ENCODE measurements at regions not wholly inside any gene's neighbourhood (a gene's known extent, or its start where the extent isn't known, plus 50 kb on each side); places are given as distances from the start of the nearest gene placed in this dataset.
A peak's percentile ranks its signal among the peaks of the same experiment; 100 is the strongest.
"Not testable (repeated sequence)": the region's sequence is repeated elsewhere in the genome, so short reads cannot be mapped to it uniquely, and the experiment has no call there.

- no peak for DNase-seq
Measured at GRCh38 chr4:13990596-13991589, 363.4 kb upstream of the BOD1L1 start.

- no peak for DNase-seq
Measured at GRCh38 chr4:13992041-13992440, 364.5 kb upstream of the BOD1L1 start.

- DNase-seq: no peak
Measured at GRCh38 chr4:13992975-13993520, 365.5 kb upstream of the BOD1L1 start.

GRCh38 chr4:13994016-13994415 lies 366.5 kb upstream of the BOD1L1 start:
- DNase-seq: no peak

- DNase-seq: no peak
Measured at GRCh38 chr4:13998850-13999445, 371.4 kb upstream of the BOD1L1 start.

DNA sequence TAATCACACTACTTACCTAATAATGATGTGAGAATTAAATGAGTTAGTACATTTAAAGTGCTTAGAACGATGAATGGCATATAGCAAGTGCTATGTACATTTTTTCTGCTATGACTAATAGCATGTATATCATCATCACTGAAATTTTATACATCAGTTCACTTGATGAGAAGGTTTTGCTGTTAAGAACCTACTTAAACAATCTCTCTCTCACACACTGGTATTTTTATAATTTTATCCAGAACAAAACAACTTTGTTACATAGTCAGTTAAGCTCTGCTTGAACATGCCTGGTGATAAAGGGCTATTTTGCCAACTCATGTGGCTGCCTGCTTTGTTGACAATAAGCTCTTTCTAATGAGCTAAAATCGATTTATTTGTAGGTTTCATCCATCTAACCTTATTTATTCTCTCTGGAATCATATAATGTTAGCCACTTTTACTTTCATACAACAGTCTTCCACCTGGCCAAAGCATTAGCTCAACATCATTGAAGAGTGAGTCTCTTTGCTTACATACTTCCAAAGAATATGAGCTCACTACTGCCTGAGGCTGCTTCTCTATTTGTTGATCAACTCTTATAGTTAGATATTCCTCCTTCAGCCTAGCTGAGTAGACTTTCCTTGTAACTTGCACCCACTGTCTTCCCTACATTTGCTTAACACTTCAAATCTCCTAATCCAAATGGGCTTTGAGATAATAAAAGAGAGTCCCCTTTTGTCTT lies 372.7 kb upstream of the BOD1L1 start:
- DNase-seq: no peak

DNA sequence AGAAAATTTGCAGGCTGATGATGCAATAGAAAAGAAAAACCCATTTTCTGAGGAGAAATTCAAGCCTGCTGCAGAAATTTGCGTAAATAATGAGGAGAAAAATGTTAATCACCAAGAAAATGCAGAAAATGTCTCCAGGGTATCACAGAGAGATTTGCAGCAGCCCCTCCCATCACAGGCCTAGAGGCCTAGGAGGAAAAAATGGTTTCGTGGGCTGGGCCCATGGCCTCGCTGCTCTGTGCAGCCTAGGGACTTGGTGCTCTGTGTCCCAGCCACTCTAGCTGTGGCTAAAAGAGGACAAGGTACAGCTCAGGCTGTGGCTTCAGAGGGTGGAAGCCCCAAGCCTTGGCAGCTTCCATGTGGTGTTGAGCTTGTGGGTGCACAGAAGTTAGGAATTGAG lies 374.8 kb upstream of the BOD1L1 start:
- not testable (repeated sequence) for DNase-seq

- no peak for DNase-seq
Measured at GRCh38 chr4:14008494-14008893, 381.0 kb upstream of the BOD1L1 start.

DNA sequence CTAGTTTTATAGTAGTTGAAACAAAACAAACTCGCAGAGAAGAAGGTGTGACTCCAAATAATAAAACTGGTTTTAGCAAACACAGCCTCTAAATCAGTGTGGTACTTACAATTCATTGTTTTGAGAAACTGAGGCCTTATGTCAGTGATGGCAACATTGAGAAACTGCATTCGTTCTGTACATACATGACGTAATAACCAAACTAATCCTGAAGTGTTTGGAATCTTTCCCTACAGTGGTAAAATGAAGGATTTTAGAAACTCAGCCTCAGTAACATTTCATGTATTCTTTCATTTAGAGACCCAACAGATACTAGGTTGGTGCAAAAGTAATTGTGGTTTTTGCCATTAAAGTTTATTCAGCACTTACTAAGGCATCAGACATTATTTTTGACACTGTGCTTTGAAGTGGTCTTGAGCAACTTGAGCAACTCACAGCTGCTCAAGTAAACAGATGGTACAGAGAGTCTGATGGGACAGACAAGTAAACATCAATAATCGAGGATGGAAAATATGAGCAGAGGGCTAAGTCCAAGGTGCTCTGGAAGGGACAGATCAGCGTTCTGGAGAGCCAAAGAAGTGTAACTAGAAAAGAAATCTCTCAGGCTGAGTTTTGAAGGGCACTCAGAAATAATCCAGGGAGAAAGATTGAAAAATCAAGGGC lies 390.8 kb upstream of the BOD1L1 start:
- no peak for DNase-seq

GRCh38 chr4:14022456-14022855 lies 394.9 kb upstream of the BOD1L1 start:
- no peak for DNase-seq

- peak; percentile 35 for DNase-seq
Measured at GRCh38 chr4:14023036-14023435, 395.5 kb upstream of the BOD1L1 start.

DNA sequence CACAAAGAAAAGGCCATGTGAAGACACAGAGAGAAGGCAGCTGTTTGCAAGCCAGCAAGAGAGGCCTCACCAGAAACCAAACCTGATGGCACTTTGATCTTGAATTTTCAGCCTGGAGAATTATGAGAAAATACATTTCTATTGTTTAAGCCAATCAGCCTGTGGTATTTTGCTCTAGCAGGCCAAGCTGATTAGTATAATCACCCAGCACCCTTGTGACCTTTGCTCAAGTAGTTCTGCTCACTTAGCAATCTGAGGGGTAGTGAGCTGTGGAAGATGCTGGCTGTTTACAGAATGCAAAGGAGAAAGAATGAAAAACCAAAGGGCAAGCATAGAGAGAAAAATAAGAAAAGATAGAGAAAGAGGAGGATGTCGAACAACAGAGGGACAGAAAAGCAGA lies 396.4 kb upstream of the BOD1L1 start:
- DNase-seq: no peak

GRCh38 chr4:14025111-14025510 lies 397.6 kb upstream of the BOD1L1 start:
- DNase-seq: no peak

GRCh38 chr4:14025891-14026290 lies 398.4 kb upstream of the BOD1L1 start:
- DNase-seq: no peak

DNA sequence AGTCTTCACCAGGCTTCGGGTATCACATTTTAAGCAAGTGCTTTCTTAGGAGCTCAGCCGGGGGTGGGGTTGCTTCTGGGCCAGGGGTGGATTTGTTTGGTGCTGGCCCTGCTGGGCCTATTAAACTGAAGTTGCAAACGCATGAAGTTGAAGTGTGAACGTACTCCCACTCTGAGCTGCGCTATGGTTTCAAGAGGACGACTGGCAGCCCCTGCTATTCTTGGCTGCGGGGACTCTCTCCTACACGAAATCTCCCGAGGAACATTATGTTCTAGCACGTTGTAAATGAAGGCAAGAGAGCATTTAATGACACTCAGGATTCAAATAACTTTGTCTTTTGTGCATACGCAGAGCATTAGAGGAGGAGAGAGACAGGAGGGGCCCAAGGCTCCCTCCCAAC lies 401.3 kb upstream of the BOD1L1 start:
- DNase-seq: no peak

DNA sequence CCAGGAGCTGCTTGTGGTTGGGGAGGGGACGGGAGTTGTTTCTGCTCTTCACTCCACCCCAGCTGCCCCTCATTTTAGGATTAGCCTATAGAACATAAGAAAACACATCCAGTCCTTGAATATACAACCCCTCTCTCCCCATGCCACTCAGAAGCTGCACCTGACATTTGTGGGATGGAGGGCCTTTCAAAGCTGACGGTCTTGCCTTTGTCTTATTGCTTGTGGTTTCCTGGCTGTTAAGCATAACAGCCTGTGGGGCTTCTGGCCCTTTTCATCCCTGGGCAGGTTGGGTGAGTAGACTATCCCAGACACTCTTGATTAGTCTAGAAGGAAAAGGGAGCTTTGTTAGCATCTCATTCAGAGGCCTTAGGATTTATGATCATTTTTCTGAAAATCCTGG lies 407.6 kb upstream of the BOD1L1 start:
- no peak for DNase-seq

DNA sequence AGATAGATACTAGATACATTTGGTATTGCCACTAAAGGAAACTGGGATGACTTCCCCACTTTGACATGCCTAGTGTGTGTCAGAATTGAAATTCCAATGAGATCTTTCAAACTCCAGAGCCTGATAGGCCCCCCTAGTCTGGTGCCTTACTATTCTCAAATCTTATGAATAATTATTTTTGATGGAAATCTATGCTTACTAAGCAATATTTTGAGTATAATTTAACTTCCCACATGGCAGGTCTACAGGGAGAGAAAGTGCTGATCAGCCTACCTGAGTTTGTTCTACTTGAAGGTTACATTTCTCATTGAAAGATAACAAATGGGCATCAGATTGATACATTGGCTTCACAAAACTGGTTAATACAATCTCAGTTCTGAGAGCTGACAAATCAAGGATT lies 415.7 kb upstream of the BOD1L1 start:
- no peak for DNase-seq

- no peak for DNase-seq
Measured at GRCh38 chr4:14046642-14047041, 419.1 kb upstream of the BOD1L1 start.

DNA sequence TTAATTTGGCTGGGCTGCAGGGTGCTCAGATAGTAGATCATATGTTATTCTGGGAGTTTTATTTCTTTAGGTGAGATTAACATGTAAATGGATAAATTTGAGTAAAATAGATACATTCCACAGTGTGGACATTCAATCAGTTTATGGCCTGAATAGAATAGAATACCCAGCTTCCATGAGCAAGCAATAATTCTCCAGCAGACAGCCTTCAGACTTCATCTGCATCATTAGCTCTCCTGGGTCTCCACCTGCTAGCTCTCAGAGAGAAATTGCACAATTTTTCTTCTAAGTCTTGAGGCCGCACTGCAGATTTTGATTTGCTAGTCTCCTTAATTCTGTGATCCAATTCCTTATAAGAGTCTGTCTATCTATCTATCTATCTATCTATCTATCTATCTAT lies 420.3 kb upstream of the BOD1L1 start:
- DNase-seq: no peak

DNA sequence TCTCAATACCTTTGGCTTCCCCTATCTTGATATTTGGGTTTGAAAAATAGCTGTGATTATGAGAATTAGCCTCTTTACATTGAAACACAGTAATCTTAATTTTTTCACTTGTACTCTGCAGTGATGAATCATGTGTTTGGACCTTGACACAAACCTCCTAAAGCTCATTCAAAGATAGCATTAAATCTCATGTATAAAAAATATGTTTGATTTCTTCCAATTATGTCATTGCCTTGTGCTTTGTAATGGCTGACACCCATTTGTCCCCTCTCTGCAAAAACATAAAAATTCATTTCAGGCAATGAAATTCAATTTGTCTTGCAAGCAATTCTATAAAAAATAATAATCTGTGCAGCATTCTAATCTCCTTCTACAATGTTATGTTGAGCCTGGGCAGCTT lies 422.4 kb upstream of the BOD1L1 start:
- no peak for DNase-seq

GRCh38 chr4:14053291-14053690 lies 425.8 kb upstream of the BOD1L1 start:
- DNase-seq: no peak

DNA sequence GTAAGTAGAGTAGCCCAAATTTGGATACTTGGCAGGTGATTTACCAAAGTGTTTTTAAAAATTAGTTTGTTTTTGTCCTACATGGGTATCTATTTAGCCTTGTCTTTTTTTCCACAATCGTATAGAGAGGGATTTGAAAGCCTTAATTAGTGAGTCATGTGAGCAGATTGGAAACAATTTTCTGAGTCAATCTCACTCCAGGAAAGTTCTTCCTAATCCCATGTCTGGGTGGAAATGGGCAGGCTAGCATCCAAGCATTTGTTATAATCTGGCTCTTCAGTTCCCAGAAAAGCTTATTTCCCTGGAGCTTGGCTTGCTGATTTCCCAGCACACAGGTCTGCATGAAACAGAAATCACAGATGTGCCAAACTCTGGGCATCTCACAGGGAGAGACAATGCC lies 426.9 kb upstream of the BOD1L1 start:
- DNase-seq: no peak

DNA sequence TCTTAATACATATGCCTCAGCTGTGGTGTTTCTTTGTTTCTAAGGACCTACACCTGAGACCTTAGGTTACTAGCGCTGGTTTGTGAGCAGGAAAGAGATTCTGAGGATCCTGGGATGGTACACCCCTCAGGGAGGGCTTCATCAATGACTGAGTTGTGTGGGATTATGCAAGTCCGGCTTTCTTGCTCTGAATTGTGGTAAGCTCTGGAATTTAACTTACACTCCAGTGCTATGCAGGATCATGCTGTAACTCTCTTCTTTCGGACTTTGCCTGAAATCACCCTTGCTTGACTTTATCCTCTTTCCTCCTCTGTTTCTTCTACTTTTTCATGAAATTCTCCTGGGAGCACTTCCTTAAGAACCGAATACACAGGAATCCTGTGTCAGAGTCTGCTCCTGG lies 431.5 kb upstream of the BOD1L1 start:
- no peak for DNase-seq
